GM19397 (cell line): ENCODE measurements at regions not wholly inside any gene's neighbourhood (a gene's known extent, or its start where the extent isn't known, plus 50 kb on each side); places are given as distances from the start of the nearest gene placed in this dataset.
"Not testable (repeated sequence)": the region's sequence is repeated elsewhere in the genome, so short reads cannot be mapped to it uniquely, and the experiment has no call there.

Experiments
- ATAC-seq: cut with Tn5 transposase; IDR thresholded peaks from one replicate; pipeline ENCODE4 v1.9.1; 2021; ENCODE audit warnings: mild to moderate bottlenecking, moderate library complexity; ENCODE audit not compliant: unreplicated experiment

DNA sequence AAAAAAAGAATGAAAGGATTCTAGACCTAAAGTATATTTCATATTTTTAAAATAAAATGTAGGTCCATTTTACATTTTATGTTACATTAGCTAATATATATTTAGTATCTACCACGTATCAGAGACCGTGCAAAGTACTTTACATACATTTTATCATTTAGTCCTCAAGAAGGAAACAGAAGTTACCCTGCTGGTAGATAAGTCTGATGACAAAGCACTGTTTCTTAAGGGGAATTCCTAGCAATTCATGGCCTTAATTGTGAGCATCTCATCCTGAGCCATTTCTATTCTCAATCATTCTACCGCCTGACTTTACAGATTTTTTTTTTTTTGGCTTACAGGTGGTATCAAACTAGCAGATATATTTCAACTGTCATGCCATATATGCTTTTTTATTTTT, 367.7 kb downstream of the PRELID2 start:
- no peak for ATAC-seq

DNA sequence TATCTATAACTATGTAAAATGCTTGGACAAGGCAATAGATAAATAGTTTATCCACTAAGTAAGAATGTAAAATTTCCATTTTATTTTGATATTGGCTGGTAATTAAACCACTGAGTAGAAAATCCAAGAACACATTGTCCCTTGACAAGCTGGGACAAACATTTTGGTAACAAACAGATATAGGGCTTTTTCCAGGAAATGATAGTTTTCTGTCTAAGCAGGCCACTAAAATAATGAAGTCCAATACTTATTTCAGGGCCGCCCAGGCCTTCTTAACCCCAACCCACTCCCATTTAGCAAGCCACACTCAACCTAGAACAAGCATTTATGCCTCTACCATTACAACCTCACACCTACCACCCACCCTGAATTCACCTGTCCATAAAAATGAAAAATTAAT, 368.6 kb downstream of the PRELID2 start:
- ATAC-seq, result no peak

DNA sequence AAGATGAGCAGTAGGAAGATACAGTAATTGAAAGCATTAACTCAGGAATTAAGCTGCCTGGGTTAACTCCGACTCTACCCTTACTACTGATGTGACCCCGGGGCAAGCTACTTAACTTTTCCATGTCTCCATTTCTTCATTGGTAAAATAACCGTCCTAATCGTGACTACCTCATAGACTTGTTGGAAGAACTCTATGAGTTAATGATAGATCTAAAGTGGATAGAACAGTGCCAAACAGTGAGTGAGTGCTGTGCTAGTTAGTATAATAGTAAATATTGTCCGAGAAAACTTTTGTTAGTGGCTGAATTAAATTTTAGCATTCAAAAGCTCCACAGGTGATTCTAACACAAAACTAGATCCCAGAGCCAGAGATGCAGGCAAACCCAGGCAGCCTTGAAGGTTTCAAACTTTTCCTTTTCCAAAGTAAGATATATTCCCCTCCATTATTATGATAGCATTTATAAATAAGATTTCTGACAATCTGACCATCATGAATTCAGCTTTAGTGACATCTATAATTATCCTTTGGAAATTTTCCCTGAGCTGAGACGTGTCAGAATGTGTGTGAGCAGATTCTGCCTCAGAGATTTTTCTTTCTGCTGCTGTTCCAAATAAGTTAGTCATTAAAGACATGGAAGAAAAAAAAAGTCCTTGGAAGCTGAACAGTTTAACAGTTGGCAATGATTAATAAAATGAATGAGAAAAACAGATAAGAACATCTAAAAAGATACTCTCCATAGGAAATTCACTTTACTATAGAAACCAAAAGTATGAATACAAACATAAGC, 369.5 kb downstream of the PRELID2 start:
- ATAC-seq, result no peak

DNA sequence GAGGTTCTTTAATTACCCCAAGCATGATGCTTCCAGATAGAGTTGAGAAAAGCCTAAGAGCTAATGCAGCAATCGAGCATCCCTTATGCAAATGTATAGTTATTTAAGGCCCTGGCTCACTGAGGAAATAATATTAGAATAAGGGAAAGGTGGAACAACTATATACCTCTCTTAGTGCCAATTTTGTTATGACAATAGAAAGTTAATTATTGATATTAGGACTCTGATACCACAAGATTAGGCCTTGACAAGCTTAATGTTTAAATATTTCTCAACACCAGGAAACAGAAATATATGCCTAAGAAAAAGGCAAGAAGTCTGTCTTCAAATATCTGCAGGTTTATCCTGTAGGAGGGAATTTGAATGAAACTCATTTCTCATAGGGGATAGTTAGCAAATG, 371.0 kb downstream of the PRELID2 start:
- no peak for ATAC-seq

DNA sequence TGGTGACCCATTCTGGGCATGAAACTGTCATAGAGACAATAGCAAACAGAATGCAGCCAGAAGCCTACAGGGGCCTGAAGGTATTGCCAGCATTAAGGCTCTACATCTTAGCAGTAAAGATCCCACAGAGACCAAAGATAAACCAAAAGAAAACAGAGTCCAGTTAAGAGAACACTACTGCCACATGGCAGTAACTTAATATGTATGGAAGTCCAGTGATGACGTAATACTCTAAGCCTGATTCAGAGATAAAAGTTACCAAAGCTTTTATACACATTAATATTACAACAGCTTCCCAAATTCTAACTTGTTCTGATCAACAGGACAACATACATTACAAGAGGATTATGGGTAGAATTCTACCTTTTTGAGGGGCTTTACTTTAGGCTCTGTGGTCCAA, 371.5 kb downstream of the PRELID2 start:
- ATAC-seq, result no peak

DNA sequence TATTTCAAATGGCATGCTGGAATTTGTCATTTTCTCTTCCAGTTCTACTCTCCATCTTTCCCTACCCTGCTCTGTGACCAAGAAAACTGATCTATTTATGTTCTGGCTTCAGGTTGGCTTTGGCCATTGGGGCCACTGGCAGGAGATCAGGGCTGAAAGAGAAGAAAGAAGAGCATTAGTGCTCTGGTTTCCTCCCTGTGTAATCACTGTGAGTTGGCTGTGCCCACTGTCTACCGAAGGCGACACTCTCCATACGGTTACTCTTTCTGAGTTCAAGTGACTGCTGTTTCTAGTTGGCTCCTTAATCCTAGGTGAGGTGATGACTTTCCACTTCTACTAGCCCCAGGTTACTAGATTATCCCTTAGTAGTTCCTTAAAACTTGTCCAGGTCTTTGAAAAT, 372.6 kb downstream of the PRELID2 start:
- no peak for ATAC-seq

DNA sequence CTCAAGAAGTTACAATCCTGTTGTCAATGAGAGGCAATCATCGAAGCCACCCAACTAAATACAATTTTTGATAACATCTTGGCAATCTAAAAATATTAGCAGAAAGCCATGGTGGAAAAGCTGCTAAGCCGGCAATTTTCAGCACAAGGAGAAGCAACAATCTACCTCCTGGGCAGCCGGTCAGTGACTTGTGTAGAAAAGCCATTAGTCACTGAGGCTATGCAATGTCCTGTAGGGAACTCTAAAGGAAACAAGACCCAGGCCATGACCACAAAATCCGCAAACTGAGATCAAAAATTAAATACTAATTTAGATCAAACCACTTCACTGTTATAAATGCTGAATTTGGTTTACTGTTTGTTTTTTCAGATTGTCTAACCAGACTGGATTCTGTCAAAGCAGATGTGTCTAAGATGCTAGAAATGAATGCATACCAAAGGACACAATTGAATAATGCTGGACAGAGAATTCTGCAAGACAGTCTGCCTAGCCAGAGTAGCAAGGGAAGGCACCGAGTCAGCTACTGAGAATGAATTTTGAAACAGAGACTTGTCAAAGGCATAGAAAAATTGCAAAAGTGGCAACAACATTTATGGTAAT, 384.8 kb downstream of the PRELID2 start:
- ATAC-seq, result no peak

DNA sequence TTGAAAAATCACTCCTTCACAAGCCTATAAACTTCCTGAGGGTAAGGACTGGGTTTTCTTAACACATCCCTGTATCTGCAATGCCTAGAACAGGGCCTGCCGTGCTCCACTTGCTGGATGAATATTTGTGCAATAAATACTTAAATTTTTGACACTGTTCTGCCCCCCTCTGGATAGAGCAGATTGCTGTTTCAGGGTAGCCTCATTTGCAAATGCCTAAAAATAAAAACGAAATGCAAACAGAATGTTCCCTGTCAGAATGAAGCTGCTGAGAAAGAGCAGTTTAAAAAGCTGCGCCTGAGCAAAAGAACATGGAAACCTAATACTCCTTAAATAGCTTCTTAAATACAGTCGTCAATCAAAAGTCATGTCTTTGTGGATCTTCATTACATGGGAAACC, 385.3 kb downstream of the PRELID2 start:
- no peak for ATAC-seq

DNA sequence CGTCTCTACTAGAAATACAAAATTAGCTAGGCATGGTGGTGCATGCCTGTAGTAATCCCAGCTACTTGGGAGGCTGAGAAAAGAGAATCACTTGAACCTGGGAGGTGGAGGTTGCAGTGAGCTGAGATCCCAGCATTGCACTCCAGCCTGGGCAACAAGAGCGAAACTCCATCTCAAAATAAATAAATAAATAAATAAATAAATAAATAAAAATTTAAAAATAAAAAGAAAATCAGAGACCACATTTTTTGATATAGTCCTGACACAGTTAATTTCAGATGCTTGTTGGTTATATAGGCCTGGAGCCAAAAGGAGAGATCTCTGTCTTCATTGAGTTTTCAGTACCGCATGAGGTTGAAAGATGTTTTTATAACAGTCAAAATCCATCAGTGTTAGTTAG, 388.3 kb downstream of the PRELID2 start:
- not testable (repeated sequence) for ATAC-seq

DNA sequence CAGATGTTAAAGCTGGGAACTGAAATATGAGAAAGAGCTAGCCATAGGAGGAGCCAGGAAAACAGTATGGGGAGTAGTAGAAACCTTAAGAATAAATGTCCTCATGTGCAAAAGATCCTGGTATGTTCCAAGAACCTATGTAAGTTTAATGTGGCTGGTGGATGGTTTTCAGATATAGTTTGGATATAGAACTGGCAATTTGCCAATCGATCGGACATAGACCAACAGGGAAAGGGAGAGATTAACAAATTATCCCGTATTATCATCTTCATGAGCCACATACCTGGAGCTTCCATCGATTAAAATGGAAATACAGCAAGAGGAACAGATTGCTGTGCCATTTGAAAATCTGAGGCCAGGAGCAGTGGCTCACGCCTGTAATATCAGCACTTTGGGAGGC, 388.7 kb downstream of the PRELID2 start:
- no peak for ATAC-seq

DNA sequence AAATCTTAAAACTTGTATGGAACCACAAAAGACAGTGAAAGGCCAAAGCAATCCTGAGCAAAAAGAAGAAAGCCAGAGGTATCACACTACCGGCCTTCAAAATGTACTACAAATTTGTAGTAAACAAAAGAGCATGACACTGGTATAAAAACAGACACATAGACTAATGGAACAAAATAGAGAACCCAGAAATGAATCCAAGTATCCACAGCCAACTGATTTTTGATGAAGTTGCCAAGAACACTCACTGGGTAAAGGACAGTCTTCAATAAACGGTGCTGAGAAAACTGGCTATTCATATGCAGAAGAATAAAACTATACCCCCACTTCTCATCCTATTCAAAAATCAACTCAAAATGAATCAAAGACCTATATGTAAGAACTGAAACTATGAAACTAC, 390.1 kb downstream of the PRELID2 start:
- ATAC-seq, result no peak

DNA sequence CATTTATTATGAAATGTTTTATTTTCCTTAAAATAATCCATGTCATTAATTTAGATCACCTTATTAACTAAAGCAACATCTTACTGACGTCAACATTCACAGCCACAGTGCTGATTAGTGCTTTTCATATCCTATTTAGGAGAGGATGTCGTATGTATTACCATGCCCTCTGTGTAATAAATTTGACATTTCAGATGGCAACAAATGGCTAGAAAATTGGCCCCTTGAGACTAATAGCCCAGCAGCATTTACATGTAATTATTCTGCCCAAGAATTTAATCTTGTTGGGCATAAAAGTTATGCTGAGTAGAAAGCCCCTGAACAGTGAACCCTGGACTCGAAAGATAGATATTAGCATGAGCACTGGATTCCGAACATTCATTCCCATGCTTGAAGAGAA, 391.2 kb downstream of the PRELID2 start:
- no peak for ATAC-seq

DNA sequence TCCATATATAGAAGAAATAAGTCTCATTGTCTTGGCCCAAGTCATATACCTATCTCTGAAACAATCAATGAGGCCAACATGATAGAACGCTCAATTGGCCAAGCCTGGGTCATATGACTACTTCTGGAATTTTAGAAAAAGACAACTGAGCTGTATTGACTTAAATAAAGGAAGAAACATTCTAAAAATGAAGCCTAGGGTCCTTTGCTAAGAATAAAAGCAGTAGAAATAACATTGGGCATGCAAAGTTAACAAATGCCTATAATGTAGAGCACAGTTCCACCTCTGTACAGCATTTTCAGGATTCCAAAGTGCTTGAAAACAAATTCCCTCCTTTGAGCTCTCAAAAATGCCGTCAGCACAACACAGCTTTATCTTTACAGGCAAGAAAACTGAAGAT, 391.8 kb downstream of the PRELID2 start:
- ATAC-seq, result no peak

DNA sequence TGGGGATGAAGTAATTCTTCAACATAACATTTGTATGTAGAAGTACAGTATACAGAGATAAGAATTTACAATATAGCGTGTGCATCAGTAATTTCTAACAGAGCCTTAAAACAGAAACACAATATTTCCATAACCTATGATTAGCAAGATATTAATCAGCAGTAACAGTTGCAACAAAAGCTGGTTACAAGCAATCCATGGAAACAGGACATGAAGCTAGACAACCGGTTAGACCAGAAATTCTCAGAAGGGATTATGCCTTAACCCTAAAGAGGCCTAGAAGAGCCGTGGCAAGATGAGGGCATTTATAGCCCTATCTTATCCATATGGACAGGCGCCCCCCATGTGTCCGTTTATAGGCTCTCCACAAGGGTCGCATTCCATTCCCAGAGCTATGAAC, 392.5 kb downstream of the PRELID2 start:
- not testable (repeated sequence) for ATAC-seq

DNA sequence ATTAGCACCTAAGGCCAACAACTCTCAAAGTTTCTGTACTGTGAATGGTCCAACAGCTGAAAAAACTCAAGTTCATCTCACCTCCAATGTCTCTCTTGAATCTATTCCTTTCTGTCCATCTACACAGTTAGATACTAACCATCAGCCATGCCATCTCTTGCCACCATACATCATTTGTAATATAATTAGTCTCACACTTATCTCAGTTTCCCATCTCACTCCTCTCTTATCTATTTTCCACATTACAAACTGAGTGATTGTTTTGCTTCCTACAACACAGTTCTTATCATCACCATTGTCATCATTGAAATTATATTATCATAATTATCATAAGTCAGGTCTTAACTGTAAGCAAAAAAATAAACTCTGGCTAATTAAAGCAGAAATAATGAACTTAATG, 393.9 kb downstream of the PRELID2 start:
- ATAC-seq, result no peak

DNA sequence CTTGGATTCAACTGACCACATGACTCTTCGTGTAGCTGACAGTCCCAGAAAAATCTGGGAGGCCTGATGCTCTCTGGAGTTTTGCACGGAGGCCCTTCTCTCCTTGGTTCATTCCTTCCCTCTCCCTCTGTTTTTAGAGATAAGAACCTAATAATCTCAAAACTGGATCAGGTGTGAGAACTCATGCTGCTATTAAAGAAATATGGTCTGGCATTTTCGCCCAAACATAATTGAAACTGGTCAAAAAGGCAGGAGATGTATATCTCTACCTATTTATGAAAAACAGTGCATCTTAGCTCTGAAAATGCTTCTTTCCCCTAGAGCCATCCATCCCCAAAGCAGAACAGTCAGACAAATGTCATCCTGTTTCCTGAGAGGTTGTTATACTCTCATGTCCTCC, 397.5 kb downstream of the PRELID2 start:
- ATAC-seq, result no peak

DNA sequence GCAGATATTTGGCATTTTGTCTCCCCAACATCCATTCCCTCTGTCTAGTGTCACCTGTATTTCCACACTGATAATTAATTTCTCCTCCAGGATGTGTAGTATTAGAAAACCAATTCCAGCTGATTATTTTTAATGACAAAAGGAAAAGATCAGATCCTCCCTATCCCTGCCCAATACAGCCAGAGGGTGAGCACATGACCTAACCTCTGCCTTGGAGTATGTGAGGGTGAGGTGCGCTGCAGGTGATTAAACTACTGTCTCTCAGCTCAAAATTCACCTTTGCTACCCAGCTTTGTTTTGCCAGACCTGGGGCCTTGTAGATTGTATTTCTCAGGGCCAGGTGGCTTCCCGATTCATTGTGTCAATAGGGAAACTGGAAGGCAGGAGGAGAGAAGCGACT, 402.1 kb downstream of the PRELID2 start:
- ATAC-seq, result no peak

DNA sequence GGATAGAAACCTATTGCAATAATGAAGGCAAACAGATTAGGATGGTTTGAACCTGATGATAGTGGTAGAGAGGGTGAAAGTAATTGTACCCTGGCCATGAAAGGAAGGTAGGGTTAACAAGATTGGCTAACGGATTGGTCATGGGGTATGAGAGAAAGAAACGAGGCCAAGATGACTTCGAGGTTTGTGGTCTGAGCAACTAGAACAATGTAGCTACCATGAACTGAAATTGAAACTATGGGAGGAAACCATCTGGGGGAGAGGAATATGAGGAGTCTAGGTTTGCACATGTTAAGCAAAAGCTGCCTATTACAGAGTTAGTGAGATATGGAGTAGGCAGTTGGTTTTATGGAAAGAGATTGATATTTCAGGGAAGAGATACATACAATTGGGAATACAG, 406.0 kb downstream of the PRELID2 start:
- ATAC-seq, result no peak

DNA sequence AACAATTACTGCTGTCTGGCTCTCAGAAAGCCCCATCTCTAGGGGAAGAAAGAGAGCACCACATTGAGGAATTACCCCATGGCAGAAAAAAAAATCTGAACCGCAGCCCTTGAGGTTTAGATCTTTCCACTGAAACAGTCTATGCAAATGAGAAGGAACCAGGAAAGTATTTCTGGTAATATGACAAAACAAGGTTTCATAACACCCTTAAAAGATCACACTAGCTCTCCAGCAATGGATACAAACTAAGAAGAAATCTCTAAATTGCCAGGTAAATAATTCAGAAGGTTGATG, 427.1 kb downstream of the PRELID2 start:
- peak; percentile 59 for ATAC-seq

DNA sequence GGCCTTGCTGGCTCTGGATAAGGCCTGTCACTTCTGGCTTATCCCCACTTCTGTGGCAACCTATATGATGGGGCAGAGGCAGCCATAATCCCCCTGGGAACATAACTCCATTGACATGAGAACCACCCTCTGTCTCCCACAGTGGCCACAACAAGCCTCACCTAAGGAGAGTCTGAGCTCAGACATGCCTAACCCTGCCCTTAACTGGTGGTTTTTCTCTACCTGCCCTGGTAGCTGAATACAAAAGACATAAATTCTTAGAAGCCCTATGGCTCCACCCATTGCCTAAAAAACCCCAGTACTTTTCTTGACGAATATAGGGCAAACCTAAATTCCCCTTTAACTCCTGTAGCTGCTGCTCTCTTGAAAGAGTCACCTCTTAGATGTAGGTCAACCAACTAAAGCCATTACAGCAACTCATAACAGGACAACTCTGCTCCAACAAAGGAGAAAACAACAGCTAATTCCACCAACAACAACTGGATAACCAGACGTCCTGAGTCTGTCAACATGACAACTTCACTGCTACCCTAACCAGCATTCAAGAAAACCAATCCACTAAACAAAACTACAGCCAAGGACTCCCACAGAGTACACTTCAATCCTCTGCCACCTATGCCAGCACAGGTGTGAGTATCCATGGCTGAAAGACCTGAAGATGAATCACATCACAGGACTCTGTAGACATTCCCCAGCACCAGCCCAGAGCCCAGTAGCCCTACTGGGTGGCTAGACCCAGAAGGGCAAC, 427.7 kb downstream of the PRELID2 start:
- peak; percentile 33 for ATAC-seq

DNA sequence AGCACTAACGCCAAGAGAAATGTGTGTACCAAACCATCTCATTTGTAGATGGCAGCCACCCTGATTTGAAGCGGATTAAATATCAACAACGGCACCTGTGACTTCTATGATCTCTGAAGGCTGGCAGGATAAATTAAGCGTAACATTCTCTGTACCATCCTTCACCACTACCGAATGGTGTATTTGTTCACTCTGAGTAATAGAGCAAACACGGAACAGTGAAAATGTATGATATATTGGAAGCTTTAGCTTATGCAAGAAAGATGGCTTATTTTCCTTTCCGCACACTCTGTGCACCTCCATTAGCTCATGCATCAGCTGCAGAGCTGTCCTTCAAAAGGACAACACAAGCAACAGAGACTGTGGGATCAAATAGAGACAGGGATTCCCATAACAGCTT, 431.1 kb downstream of the PRELID2 start:
- no peak for ATAC-seq

DNA sequence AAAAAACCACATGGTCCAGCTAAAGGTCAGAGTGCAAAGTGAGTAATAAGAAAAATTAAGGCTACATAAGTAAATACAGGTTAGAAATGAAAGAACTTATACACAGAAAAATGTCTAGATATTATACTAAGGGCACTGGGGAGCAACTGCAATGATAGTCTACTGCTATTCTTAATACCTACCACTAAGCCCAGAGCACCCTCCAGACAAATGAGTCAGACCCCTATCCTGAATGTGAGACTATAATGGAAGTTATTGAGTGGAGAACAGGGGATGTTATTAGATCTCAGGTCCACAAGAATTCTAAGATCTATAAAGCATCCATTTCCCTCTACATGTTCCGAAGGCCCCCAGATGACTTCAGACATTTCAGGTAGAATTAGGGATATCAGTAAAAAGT, 438.3 kb downstream of the PRELID2 start:
- ATAC-seq, result no peak
